GM20431 (cell line): ENCODE measurements at regions not wholly inside any gene's neighbourhood (a gene's known extent, or its start where the extent isn't known, plus 50 kb on each side); places are given as distances from the start of the nearest gene placed in this dataset.
"Not testable (repeated sequence)": the region's sequence is repeated elsewhere in the genome, so short reads cannot be mapped to it uniquely, and the experiment has no call there.

ENCODE experiments used
- in situ Hi-C: fragments of 300-500 bp; cut with MseI, MboI; formaldehyde crosslinking; loops from one replicate; pipeline ENCODE4 v1.15.0; 2020; ENCODE audit warnings: low sequenced_read_pairs; ENCODE audit not compliant: unreplicated experiment

GRCh38 chr5:109538692-109539091 is 128.9 kb upstream of the PJA2 start:
- in situ Hi-C loops, result not testable (repeated sequence)

- in situ Hi-C loops, result not testable (repeated sequence)
Measured at GRCh38 chr5:109535090-109535489, 125.3 kb upstream of the PJA2 start.

- in situ Hi-C loops, result no loop called here
Measured at GRCh38 chr5:109533751-109534272, 124.0 kb upstream of the PJA2 start.

GRCh38 chr5:109532773-109533364 is 123.1 kb upstream of the PJA2 start:
- in situ Hi-C loops, result no loop called here

GRCh38 chr5:109531262-109531661 is 121.5 kb upstream of the PJA2 start:
- in situ Hi-C loops, result no loop called here

GRCh38 chr5:109529987-109530386 is 120.2 kb upstream of the PJA2 start:
- in situ Hi-C loops, result no loop called here

GRCh38 chr5:109529520-109529919 is 119.7 kb upstream of the PJA2 start:
- in situ Hi-C loops, result no loop called here

- in situ Hi-C loops, result no loop called here
Measured at GRCh38 chr5:109524555-109524954, 114.8 kb upstream of the PJA2 start.

- in situ Hi-C loops, result no loop called here
Measured at GRCh38 chr5:109524026-109524425, 114.3 kb upstream of the PJA2 start.

GRCh38 chr5:109522404-109522803 is 112.6 kb upstream of the PJA2 start:
- in situ Hi-C loops, result no loop called here

- in situ Hi-C loops, result no loop called here
Measured at GRCh38 chr5:109519416-109519815, 109.6 kb upstream of the PJA2 start.

GRCh38 chr5:109516390-109516789 is 106.6 kb upstream of the PJA2 start:
- in situ Hi-C loops, result no loop called here

- in situ Hi-C loops, result no loop called here
Measured at GRCh38 chr5:109511980-109512734, 102.4 kb upstream of the PJA2 start.

- in situ Hi-C loops, result no loop called here
Measured at GRCh38 chr5:109506556-109506955, 96.8 kb upstream of the PJA2 start.

- in situ Hi-C loops, result no loop called here
Measured at GRCh38 chr5:109496112-109496511, 86.3 kb upstream of the PJA2 start.

GRCh38 chr5:109487753-109488420 is 78.1 kb upstream of the PJA2 start:
- in situ Hi-C loops, result no loop called here

GRCh38 chr5:109486200-109486804 is 76.5 kb upstream of the PJA2 start:
- in situ Hi-C loops, result no loop called here

GRCh38 chr5:109485030-109485429 is 75.3 kb upstream of the PJA2 start:
- in situ Hi-C loops, result no loop called here

GRCh38 chr5:109484597-109484996 is 74.8 kb upstream of the PJA2 start:
- in situ Hi-C loops, result no loop called here

GRCh38 chr5:109483395-109483971 is 73.7 kb upstream of the PJA2 start:
- in situ Hi-C loops, result no loop called here
